Heart right ventricle (tissue), 16 donors: ENCODE measurements at regions not wholly inside any gene's neighbourhood (a gene's known extent, or its start where the extent isn't known, plus 50 kb on each side); places are given as distances from the start of the nearest gene placed in this dataset.

Experiments
- ATAC-seq, 8 donors: fragments of 200-7000 bp; cut with Tn5 transposase; one replicate each; pipeline ENCODE4 v1.9.1; 2020; ENCODE audit warnings: mild to moderate bottlenecking in 8 of 8, moderate library complexity in 8 of 8, moderate number of reproducible peaks in 1 of 8
- DNase-seq, 2 donors: peaks; one replicate each; pipeline ENCODE4 v3.0.0-alpha.2; 2020
- H3K27ac ChIP-seq, 10 donors: fragments of 200-600 bp; sonication (generic) in 2 of 10; one replicate each; pipeline versions ENCODE4 v1.5.0 to v1.8.0; 2020 to 2022; ENCODE audit warnings: mild to moderate bottlenecking in 3 of 10
- H3K27me3 ChIP-seq, 7 donors: fragments of 200-600 bp; one replicate each; pipeline ENCODE4 v1.8.0; 2021 to 2022; ENCODE audit warnings: mild to moderate bottlenecking in 2 of 7
- H3K36me3 ChIP-seq, 9 donors: fragments of 200-600 bp; sonication (generic) in 1 of 9; one replicate each; pipeline versions ENCODE4 v1.5.0 to v1.8.0; 2020 to 2022; ENCODE audit warnings: mild to moderate bottlenecking in 2 of 9
- H3K4me1 ChIP-seq, 9 donors: fragments of 200-600 bp; sonication (generic) in 1 of 9; one replicate each; pipeline versions ENCODE4 v1.5.0 to v1.8.0; 2020 to 2022; ENCODE audit warnings: mild to moderate bottlenecking in 4 of 9
- H3K4me3 ChIP-seq, 10 donors: fragments of 200-600 bp; sonication (generic) in 2 of 10; one replicate each; pipeline versions ENCODE4 v1.5.0 to v1.8.0; 2020 to 2022; ENCODE audit warnings: mild to moderate bottlenecking in 7 of 10, moderate library complexity in 2 of 10
- H3K9me3 ChIP-seq, 11 donors: fragments of 200-600 bp in 10 of 11; sonication (generic) in 2 of 11; one replicate each; pipeline versions ENCODE4 v1.5.0 to v1.8.0; 2013 to 2022; ENCODE audit warnings: mild to moderate bottlenecking in 2 of 11, control low read depth in 1 of 11, moderate library complexity in 1 of 11
- WGBS, 2 donors: extraction: QIAGEN DNeasy Blood & Tissue Kit; methylation state at CpG; one replicate each; pipeline ENCODE4 v1.1.7; 2013; ENCODE audit warnings: inconsistent platforms in 1 of 2; 5-methylcytosine and 5-hydroxymethylcytosine counted together
- intact Hi-C, 10 donors: fragments of 100-400 bp; cut with DNase I; formaldehyde crosslinking; loops; one replicate each; pipeline versions ENCODE4 v1.11.1 to v1.14.2; 2022
- TF ChIP-seq, protein P1 (sequence below), 9 donors: fragments of 200-600 bp; sonication (generic) in 2 of 9; IDR thresholded peaks; one replicate each; pipeline versions ENCODE4 v1.5.0 to v1.8.0; 2021 to 2022; ENCODE audit warnings: antibody characterized with exemption in 9 of 9, mild to moderate bottlenecking in 5 of 9, moderate library complexity in 1 of 9
- donor health status: Arrhythmogenic right ventricular cardiomyopathy.
- donor health status: ischemic (EF 13 %, LVEDD 7.1; RV severe dilation, severe dysfunction).
- donor health status: healthy with polysubstance abuse.
- donor health status: DM: no; HTN: yes; CAD: no.
- donor health status: DM: no; HTN: no; CAD: no.
- donor health status: ischemic (EF 25% LVEDD 6.9; RV normal size, moderate dysfunction).
- donor health status: ischemic (EF 25% LVEDD 5.7; RV mildly dilated, moderate dysfunction).
- donor health status: healthy.
- donor health status: DM: yes; HTN: yes; CAD: no.
- donor health status: Ischemic cardiomyopathy.
- donor health status: ischemic (EF 35%, LVEDD 5.7; RV mildly dilated, moderate dysfunction).
- donor health status: nonischemic (EF 11% LVEDD 7.7; RV severe dilation, severe dysfunction).
- donor health status: DM: yes; HTN: yes; CAD: no.
- donor health status: PGD.
- donor health status: ischemic (EF 29% LVEDD 5.4; RV normal size, mild dysfunction).
- donor health status: nonischemic (EF 23%, LVEDD 6.1; RV moderate dilation, normal function).

DNA sequence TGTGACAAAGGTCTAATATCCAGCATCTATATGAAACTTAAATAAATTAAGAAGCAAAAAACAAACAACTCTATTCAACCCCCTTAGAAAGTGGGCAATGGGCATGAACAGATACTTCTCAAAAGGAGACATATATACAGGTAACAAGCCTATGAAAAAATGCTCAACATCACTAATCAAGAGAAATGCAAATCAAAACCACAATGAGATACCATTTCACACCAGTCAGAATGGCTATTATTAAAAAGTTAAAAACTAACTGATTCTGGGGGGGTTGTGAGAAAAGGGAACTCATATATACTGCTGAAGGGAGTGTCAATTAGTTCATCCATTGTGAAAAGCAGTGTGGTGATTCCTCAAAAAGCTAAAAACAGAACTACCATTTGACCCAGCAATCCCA is 198.9 kb downstream of the BMP4 start:
- intact Hi-C loops, result no loop called here
- no peak overlapping the region for H3K27ac ChIP-seq
- ATAC-seq, result no peak
- peaks cover 0 to 44% (median 14%) of the 10 kb centered on the region in 11 donors for H3K9me3 ChIP-seq
- no peaks in the 10 kb centered on the region for H3K36me3 ChIP-seq
- DNase-seq, result no peak
- TF ChIP-seq, protein P1, sequence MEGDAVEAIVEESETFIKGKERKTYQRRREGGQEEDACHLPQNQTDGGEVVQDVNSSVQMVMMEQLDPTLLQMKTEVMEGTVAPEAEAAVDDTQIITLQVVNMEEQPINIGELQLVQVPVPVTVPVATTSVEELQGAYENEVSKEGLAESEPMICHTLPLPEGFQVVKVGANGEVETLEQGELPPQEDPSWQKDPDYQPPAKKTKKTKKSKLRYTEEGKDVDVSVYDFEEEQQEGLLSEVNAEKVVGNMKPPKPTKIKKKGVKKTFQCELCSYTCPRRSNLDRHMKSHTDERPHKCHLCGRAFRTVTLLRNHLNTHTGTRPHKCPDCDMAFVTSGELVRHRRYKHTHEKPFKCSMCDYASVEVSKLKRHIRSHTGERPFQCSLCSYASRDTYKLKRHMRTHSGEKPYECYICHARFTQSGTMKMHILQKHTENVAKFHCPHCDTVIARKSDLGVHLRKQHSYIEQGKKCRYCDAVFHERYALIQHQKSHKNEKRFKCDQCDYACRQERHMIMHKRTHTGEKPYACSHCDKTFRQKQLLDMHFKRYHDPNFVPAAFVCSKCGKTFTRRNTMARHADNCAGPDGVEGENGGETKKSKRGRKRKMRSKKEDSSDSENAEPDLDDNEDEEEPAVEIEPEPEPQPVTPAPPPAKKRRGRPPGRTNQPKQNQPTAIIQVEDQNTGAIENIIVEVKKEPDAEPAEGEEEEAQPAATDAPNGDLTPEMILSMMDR (IDR thresholded peaks at IDR 0.05), result no peak
- no peak overlapping the region for H3K4me3 ChIP-seq
- no peaks in the 10 kb centered on the region for H3K4me1 ChIP-seq
- H3K27me3 ChIP-seq, result no peaks in the 10 kb centered on the region

DNA sequence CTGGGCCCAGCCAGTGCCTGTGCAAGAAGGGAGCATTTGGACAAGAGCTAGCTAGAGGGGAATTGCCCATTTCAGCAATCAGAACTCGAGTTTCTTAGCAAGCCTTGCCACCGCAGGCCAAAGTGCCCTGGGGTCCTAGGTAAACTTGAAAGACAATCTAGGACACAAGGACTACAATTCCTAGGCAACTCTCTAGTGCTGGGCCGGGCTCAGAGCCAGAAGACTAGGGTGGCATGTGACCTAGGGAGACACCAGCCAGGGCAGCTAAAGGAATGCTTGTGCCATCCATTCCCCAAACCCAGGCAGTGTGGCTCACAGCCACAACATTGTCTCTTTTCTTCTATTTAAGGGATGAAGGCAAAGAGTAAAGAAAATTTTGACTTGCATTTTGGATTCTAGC is 205.0 kb downstream of the BMP4 start:
- Histone ChIP-seq H3K9me3 (no peaks in the 10 kb centered on the region), H3K27me3 (no peaks in the 10 kb centered on the region), H3K4me1 (no peaks in the 10 kb centered on the region), H3K36me3 (no peaks in the 10 kb centered on the region), H3K27ac (no peak overlapping the region), H3K4me3 (no peak overlapping the region)
- DNase-seq, result peak; percentile 12 to 21
- 82 to 85% methylated on average over 3 of the region's 3 CpGs for WGBS, 2 donors
- intact Hi-C loops, result no loop called here
- peak in 2 of 8 donors; percentile 25 to 53 for ATAC-seq
- TF ChIP-seq, protein P1 (IDR thresholded peaks at IDR 0.05), result no peak

DNA sequence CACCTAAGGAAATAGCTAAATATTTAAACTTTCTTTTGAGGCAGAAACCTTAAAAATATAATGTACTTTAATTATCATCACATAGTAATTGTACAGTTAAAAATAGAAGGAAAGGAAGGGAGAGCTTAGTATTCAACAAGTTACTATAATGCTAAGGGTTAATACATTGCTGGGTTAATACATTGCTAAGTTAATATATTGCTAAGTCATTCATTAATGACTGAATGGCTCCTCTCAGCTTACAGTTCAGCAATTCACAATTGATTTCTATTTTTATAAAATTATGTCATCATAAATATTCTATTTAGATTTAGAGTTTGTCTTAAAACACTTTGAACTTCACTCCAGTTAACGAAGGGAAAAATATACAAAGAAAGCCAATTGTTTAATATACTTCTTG is 207.9 kb downstream of the BMP4 start:
- 74 to 83% methylated on average over 1 of the region's 1 CpG for WGBS, 2 donors
- DNase-seq (no peak), ATAC-seq (no peak)
- Histone ChIP-seq H3K27ac (no peak overlapping the region), H3K4me3 (no peak overlapping the region), H3K4me1 (no peaks in the 10 kb centered on the region), H3K36me3 (no peaks in the 10 kb centered on the region), H3K9me3 (no peaks in the 10 kb centered on the region), H3K27me3 (no peaks in the 10 kb centered on the region)
- TF ChIP-seq, protein P1 (IDR thresholded peaks at IDR 0.05), result no peak
- intact Hi-C loops, result no loop called here

DNA sequence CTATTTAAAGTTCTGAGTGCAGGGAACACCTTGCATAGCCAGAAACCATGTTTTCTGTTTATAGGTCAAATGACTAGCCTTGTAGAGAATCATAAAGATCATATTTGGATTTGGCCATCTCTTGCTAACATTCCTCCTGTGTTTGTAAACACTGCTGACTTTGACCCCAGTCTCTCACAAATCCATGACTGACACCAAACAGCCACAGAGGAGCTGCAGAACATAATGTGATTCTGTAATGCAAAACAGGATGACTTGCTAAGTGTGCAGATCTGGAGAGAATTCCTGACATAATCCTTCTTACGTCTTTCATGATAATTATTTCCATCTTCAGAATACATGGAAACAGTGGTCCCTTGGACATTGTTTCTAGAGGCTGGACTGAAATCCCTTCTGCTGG is 211.8 kb downstream of the BMP4 start:
- H3K36me3 ChIP-seq, result no peaks in the 10 kb centered on the region
- no peak overlapping the region for H3K27ac ChIP-seq
- DNase-seq (no peak), ATAC-seq (no peak)
- TF ChIP-seq, protein P1 (IDR thresholded peaks at IDR 0.05), result no peak
- H3K4me1 ChIP-seq, result no peaks in the 10 kb centered on the region
- intact Hi-C loops, result no loop called here
- WGBS, 2 donors, result 50 to 68% methylated on average over 1 of the region's 1 CpG
- no peaks in the 10 kb centered on the region for H3K27me3 ChIP-seq
- H3K4me3 ChIP-seq, result no peak overlapping the region
- no peaks in the 10 kb centered on the region for H3K9me3 ChIP-seq

DNA sequence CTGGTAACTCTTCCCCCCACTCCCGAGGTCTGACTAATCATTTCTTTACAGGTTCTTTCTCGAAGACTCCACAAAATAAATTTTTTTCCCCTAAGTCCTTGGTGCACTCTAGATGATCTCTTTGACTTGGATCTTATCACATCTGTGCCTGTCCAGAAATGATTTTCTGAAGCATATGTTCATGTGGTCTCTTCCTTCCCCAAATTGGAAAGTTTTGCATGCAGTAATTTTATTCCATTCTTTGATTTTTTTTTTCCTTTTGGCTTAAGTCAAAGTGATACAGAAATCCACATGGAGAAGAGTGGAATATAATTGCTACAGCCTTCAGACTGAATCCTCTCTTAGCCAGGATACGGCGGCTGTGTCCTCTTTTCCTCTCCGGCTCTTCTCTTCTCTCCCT is 213.3 kb downstream of the BMP4 start:
- no peaks in the 10 kb centered on the region for H3K36me3 ChIP-seq
- intact Hi-C loops, result no loop called here
- H3K27me3 ChIP-seq, result no peaks in the 10 kb centered on the region
- no peaks in the 10 kb centered on the region for H3K9me3 ChIP-seq
- ATAC-seq (no peak), DNase-seq (no peak)
- no peak overlapping the region for H3K27ac ChIP-seq
- TF ChIP-seq, protein P1 (IDR thresholded peaks at IDR 0.05), result no peak
- no peaks in the 10 kb centered on the region for H3K4me1 ChIP-seq
- WGBS, 2 donors, result 76 to 85% methylated on average over 5 of the region's 5 CpGs
- no peak overlapping the region for H3K4me3 ChIP-seq
